ENCODE measurements at regions not wholly inside any gene's neighbourhood (a gene's known extent, or its start where the extent isn't known, plus 50 kb on each side); places are given as distances from the start of the nearest gene placed in this dataset.
A peak's percentile ranks its signal among the peaks of the same experiment; 100 is the strongest.
"Not testable (repeated sequence)": the region's sequence is repeated elsewhere in the genome, so short reads cannot be mapped to it uniquely, and the experiment has no call there.

- no peak for DNase-seq (ENCODE audit: extremely low read depth, low read depth)
- TF ChIP-seq CTCF (IDR thresholded peaks at IDR 0.05; ENCODE audit: low read depth, low read length): no peak
Observed at GRCh38 chr5:83404182-83404716, 67.3 kb upstream of the VCAN start.

- TF ChIP-seq CTCF (IDR thresholded peaks at IDR 0.05; ENCODE audit: low read depth, low read length): no peak
- DNase-seq (ENCODE audit: extremely low read depth, low read depth): no peak
Observed at GRCh38 chr5:83405662-83406061, 65.9 kb upstream of the VCAN start.

- no peak for TF ChIP-seq CTCF (IDR thresholded peaks at IDR 0.05; ENCODE audit: low read depth, low read length)
- DNase-seq (ENCODE audit: extremely low read depth, low read depth): no peak
Observed at GRCh38 chr5:83406906-83407305, 64.6 kb upstream of the VCAN start.

- no peak for TF ChIP-seq CTCF (IDR thresholded peaks at IDR 0.05; ENCODE audit: low read depth, low read length)
- no peak for DNase-seq (ENCODE audit: extremely low read depth, low read depth)
Observed at GRCh38 chr5:83407931-83408330, 63.6 kb upstream of the VCAN start.

- no peak for DNase-seq (ENCODE audit: extremely low read depth, low read depth)
- TF ChIP-seq CTCF (IDR thresholded peaks at IDR 0.05; ENCODE audit: low read depth, low read length): no peak
Observed at GRCh38 chr5:83408719-83409118, 62.8 kb upstream of the VCAN start.

- DNase-seq (ENCODE audit: extremely low read depth, low read depth): not testable (repeated sequence)
Observed at GRCh38 chr5:83409776-83410175, 61.8 kb upstream of the VCAN start.

- DNase-seq (ENCODE audit: extremely low read depth, low read depth): not testable (repeated sequence)
Observed at GRCh38 chr5:83410319-83410718, 61.2 kb upstream of the VCAN start.

- TF ChIP-seq CTCF (IDR thresholded peaks at IDR 0.05; ENCODE audit: low read depth, low read length): no peak
- peak; percentile 15 for DNase-seq (ENCODE audit: extremely low read depth, low read depth)
Observed at GRCh38 chr5:83414601-83415000, 56.9 kb upstream of the VCAN start.

All from AG09319 (cell line).